HG02678 (cell line): ENCODE measurements at regions not wholly inside any gene's neighbourhood (a gene's known extent, or its start where the extent isn't known, plus 50 kb on each side); places are given as distances from the start of the nearest gene placed in this dataset.

Experiments used
- ATAC-seq: cut with Tn5 transposase; IDR thresholded peaks from one replicate; pipeline ENCODE4 v1.9.1; 2021; ENCODE audit warnings: mild to moderate bottlenecking, moderate library complexity; ENCODE audit not compliant: unreplicated experiment

DNA sequence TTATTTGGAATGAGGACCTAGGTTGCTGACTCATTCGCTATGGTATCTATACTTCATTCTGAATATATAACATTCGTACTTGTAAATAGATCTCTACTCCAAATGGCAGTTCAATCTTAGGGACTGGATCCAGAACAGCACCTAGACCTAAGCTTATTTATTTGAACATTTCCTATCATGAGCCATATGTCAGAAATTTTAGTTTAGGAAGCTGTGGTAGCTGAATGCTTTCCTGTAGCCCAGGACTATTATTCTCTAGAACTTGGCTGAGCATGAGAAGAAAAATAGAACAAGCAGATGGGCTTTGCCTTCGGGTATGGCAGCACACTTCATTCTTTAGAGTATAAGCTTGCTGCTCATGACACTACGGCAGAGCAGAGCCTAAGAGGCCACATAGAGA is 1114.4 kb upstream of the B3GALT2 start:
- no peak for ATAC-seq

DNA sequence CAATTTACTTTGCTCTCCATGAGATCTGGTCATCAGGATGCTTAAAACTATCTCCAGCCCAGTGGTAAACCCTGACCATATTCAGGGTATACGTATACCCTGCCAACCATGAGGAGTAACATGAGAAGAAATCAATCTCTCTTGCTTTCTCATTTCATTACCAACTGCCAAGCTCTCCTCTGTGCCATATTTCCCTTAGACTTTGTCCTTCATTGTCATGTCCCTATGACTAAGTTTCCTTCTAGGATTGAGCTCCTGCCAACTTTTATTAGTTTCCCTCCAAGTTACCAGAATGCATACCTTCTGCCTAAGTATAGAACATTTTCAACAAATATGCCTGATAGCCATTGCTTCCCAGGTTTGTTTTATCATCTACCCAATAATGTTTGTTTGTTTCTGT is 1113.9 kb upstream of the B3GALT2 start:
- ATAC-seq, result no peak

DNA sequence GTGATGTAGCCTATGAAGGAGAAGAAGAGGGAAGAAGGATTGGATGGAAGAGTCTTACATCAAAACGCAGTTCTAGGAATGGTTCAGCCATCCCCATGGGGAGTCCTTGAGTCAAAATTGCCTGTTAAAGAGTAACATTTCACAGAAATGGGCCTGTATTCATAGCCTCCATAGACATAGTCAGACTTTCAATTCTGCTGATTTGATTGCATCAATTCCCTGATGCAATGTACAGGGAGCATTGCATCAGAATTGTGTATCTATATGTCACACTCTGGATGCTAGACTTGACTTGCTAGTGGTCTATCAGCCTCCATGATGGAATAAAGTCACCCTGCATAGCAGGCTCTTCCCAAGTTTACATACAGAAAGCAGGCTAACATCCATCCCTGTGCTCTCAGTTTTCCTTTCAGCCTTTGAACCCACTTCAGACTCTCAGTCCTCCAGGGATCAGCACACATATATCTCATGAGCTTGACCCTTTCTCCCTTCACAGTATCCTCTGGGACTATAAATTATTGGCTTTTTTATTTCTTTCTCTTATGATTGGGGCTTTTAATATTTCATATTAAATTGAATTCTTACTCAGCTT is 1111.7 kb upstream of the B3GALT2 start:
- ATAC-seq, result no peak

DNA sequence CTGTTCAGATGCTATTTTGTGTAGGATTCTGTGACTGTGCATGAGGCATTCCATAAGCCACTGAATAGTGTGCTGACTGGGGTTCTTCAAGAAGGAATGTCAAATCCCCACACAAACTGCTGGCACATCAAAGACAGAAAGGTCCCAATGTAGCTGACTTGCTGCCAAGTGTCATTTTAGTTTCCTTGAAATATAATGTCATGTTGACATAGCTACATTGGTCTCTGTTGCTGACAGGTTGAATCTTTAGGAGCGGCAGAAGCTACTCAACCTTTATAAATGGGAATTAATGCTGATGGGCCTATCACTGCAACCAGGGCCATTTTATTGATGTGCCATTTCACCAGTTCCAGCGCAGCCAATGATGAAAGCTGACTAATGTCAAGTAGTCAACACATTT is 1110.7 kb upstream of the B3GALT2 start:
- no peak for ATAC-seq

DNA sequence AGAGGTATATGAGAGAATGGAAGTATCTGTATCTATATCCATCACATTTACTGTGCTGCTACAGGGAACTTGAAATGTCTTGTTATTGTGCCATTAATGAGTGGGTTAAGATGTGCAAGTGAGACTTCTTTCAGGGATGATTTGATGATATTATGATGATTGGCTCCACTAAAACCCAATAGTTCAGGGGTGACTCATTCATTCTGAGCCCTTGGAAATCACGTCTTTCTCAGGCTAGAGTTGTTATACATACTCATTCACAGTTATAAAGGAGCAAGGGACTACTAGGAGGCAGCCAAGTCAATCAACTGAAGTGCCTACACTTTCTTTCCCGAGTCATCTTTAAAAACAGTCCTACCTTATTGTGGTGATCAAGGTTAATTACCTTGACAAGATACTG is 1109.8 kb upstream of the B3GALT2 start:
- ATAC-seq, result no peak

DNA sequence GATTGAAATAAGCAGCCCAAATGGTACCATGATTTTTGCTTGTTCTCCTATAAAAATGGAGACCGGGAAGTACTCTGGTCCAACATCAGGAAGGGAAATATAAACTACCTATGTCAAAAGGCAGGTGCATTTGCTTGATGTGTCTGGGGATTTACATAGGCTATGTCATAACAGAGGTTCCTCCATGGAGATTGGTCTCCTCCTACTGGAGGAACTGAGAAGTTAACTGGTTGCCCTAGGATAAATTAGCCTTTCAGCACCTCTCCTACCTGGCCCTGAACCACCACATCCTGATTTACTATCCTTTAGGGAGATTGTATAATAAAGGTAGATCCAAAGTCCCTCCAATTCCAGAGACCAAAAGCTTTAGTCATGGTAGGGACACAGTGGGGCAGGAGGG is 1109.3 kb upstream of the B3GALT2 start:
- peak; percentile 95 for ATAC-seq

DNA sequence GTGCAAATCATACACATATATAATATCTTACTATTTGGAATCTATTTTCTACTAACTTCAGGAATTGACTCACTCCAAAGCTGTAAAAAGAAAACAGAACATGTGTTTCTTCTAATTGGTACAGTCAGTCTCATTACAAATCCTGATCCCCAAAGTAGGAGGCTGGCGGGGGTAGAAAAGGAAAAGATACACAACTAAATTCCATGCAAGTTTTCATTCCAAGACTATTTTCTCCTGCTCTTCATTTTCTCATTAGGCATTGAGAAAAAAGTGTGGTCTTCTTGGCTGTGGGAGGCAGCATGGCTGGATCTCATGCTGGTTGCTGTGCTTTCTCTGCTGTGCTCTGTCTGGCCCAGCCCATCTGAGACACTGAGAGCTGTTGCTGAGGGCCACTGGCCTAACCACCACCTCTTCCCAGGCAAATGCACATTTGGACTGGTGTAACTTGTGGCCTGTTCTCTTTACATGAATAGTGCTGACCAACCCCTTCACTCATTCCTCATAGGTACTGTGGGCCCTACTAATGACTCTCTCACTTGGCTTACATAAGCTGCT is 1107.5 kb upstream of the B3GALT2 start:
- ATAC-seq, result no peak

DNA sequence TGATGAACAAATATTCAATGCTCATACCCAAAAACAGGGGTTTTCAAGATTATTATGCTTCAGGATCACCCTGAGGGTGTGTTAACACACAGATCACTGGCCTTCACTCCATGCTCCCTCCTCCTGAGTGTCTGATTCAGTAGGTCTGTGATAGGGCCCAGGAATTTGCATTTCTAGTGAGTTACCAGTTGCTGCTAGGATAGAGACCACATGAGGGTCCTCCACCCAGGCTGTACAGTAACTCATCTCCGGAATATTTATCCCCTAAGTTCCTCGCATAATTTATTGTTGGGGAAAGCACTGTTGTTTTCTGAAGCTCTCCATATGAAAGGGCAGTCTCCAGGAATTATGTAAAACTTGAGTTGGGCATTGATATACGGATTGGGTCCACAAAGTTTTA is 1106.6 kb upstream of the B3GALT2 start:
- no peak for ATAC-seq

DNA sequence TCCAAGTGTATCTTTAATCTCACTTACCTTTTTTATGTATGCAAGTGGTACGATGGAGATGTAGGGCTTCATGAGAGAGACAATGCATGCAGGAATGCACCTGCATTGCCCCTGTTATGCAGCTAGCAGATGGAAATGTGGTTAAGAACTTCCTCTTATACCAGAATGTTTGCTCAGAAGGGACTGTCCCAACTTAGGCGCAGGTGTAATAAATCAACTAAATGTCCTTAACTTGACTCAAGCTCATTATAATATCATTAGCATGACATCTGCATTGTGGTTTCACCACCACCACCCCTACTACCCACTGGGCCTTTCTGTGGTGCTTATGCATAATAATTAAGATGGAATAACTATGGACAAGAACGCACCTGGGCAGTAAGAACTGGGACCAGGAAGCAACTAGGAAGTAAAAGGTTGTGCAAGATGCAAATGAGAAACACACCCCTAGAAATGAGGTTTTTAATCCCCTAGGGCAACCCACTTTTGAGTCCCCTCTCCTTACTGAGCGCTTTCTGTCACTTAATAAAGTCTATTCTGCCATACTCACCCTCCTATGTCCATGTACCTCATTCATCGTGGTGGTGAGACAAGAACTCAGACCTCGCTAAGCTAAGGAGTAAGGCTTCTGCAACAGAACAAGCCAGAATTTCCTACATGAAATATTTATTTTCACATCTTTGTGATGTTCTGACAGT is 1103.3 kb upstream of the B3GALT2 start:
- ATAC-seq, result peak; percentile 97

DNA sequence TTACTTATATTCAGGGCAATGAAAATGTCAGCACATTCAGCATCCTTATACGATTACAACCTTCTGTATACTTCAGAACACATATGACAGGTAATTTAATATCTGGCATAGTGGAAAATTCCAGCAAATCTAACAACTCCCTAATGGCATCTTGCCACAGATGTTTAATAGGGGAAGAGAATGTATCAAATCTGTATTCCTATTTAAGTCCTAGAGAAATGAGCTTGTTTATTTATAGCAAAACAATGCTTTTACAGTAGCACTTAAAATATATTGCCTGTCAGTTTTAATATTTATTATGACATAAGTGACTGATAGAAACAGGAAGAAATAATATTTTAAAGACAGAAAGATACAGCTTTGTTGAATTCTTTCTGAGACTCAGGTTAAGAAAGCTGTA is 1101.8 kb upstream of the B3GALT2 start:
- no peak for ATAC-seq

DNA sequence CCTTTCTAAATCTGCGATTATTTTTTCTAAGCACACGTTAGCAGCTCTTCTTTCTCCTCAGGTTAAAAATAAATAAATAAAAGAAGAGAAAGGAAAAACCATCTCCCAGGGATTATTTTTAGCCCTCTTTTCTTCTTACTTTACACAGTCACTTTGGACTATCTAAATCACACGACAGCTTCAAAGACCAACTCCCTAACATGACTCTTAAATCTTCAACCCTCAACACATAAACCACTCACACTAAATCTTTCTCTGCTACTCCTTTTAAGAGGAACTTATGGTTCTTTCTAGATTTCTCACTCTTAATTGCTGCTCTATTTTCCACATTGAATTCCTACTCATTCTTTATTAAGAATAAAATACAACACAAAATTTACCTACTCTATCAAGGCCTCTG is 1095.0 kb upstream of the B3GALT2 start:
- ATAC-seq, result no peak

DNA sequence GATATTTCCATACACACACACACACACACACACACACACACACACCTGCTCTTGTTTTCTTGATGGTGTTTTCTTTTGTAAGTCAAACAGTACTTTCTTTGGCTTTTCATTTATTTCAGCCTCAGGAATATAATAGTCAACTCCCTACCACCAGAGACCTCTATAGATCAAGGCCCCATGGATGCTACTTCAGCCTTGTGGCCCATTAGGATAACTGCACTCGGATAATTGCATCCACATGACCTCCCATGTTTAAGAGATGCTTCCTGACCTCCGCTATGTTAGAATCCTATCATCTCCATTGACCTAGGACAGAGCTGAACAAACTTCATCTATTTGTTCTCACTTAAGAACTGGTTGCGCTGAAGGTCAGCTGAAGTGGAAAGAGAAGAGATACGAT is 1094.0 kb upstream of the B3GALT2 start:
- no peak for ATAC-seq

DNA sequence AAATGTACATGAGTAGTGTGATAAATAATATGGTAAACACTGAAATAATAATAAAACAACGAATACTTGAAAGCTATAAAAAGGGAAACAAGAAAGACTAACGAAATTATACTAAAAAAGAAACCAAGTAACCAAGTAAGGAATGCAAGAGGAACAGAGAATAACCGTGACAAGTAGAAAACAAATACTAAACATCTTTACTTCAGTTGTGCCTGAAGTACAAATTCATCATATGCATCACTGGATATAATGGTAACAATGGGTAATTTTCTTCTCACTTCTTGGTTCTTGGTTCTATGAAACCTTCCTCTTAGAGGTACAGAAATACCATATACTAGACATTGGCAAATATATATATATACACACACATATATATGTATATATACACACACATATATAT is 1093.6 kb upstream of the B3GALT2 start:
- peak; percentile 73 for ATAC-seq

DNA sequence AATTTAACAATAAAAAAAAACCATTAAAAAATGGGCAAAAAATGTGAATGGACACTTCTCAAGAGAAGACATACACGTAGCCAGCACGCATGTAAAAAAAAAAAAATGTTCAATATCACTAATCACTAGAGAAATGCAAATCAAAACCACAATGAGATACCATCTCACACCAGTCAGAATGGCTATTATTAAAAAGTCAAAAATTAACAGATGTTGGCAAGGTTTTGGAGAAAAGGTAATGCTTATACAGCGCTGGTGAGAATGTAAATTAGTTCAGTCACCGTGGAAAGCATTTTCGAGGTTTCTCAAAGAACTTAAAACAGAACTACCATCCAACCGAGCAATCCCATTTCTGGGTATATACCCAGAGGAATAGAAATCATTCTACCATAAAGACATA is 1091.5 kb upstream of the B3GALT2 start:
- ATAC-seq, result peak; percentile 57

DNA sequence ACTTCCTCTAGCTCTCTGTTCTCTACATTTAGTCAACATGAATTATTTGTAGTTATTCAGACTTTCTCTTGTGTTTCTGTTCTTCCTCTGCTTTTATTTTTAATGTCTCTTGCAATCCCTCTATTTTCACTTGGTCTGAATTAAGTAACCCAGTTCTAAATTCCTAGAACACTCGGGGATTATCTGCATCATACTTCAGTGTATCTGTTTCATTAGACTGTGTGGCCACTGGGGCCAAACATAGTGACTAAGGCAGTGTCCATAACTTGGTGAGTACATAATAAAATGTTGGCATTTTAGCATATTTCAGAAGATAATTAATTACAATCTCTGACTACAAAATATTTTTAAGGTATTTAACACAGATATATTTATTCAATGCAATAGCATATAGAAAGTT is 1087.2 kb upstream of the B3GALT2 start:
- ATAC-seq, result no peak

DNA sequence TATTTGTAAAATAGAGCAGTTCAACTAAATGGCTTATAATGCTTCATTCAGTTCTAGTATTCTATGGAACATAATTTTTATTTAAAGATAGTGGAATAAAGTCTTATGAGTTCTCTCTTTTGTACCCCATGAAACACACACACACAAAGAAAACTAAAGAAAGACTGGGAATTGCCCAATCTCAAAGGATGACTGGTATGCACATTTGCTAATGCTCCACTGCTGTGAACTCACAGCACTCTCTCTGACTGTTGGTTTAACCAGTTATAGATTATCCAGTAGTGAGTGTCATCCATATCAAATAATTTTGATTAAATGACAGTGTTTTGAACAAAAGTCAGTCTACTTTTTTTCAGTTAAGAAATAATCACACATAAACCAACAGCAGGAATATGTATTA is 1082.4 kb upstream of the B3GALT2 start:
- ATAC-seq, result no peak

DNA sequence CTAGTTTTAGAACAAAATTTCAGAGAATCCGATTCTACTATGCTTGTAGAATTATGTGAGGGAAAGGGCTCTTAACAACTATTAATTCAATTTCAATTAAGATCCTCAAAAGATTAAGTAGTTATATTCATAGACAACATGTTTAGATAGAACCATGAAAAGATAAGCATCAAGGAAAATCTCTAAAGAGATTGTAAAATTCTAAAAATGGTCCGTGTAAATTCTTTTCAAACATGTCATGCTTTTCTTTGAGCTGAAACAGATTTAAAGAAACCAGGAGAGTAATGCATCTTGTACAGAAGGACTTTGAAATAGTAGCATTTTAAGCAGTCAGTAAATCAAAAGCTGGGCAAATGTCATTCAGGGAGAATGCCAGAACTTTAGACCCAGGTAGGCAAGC is 1080.6 kb upstream of the B3GALT2 start:
- ATAC-seq, result no peak

DNA sequence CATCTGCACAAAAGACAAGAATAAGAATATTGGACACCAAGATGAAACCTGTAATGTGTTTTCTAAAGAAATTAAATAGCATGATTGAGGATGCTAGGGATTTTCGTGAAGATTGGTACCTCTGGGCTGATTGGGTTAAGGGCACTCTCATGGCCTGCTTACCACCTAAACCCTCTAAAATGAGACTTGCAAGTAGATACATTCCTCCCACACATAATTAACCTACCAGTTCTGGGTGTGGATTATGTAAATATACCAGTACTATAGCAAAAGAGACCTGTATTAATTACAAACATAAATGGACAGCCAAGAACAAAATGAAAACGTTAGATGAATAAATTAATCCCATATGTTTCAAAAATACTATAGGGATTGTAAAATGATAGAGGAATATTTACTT is 1069.6 kb upstream of the B3GALT2 start:
- ATAC-seq, result no peak

DNA sequence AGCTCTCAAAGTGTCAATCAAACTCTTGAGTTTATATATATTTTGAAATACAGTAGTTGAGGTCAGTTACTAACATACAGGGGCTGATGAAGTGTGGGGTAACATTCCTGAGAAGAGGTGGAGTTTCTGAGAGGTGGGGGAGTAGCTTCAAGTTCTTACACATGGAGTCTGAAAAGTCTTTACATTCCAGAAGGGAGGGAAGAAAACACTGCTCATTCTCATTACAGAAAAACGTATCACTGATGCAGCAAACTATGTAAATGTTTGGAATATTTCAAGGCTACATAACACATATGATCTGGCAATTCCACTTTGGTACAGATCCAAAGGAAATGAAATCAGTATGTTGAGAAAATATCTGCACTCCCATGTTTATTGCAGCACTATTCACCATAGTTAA is 1065.8 kb upstream of the B3GALT2 start:
- no peak for ATAC-seq

DNA sequence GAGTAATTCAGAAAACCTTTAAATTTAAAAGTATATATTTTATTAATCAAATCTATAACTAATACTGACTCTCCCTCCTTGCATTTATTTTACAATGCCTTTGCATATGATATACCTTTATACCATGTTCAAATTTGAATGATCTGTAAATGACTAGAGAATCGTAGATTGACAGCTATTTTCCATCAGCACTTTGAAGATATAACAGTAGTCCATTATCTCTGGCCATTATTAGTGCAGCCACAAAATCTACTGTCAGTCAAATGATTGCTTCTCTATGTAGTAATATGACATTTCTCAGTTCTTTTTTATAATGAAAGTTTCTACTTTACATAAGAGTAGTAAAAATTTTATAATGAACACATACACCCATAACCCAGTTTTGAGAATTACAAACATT is 1054.8 kb upstream of the B3GALT2 start:
- ATAC-seq, result no peak

DNA sequence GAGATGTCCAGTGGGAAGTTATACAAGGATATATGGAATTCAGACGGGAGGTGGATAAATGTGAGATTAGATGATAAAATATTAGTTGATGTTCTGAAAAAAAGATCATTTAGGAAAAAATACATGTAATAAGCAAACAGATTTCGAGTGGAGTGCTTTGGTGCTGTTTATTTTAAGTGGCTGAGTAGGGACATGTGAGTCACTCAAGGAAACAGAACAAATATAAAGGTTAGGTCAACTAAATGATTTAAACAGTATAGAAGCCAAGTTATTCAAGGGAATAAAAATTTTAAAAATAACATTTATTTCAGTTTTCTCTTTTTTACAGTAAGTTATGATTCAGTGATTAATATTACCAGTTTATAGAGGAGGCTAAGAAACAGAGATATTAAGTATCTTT is 1046.7 kb upstream of the B3GALT2 start:
- ATAC-seq, result no peak

DNA sequence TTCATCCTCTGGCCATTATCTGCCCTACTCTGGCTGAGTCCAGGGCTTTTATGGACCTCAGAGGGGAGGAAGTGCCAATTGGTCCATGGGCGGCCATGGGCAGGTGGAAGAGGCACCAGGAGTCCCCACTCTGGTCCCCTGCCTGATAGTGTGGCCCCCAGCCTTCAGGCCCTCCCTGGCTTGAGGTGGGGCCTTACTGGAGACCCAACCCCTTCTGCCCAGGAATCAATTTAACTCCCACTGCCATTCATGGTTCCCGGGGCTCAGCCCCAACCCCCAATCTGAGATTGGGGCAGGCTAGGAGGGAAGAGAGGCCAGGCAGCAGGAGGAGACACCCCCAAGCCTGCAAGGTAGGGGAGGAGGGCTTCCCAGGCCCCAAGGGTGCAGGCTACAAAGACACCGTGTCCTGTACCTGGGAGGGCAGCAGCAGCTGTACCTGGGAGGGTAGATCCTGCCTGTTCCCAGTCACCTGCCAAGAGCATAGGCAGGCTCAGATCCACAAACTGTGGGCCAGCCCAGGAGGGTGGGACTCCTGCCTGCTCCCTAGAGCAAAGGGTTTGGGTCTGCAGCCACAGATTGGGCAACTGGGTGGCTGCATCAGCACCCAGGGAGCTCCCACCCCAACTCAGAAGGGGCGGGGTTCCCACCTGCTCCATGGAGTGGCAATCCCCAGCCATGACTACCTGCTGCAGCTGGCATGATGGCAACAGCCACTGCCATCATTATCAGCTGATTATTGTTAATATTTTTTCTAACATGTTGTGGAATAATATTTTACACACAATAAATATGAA is 1044.1 kb upstream of the B3GALT2 start:
- ATAC-seq, result no peak
